ENCODE measurements at regions not wholly inside any gene's neighbourhood (a gene's known extent, or its start where the extent isn't known, plus 50 kb on each side); places are given as distances from the start of the nearest gene placed in this dataset.

DNA sequence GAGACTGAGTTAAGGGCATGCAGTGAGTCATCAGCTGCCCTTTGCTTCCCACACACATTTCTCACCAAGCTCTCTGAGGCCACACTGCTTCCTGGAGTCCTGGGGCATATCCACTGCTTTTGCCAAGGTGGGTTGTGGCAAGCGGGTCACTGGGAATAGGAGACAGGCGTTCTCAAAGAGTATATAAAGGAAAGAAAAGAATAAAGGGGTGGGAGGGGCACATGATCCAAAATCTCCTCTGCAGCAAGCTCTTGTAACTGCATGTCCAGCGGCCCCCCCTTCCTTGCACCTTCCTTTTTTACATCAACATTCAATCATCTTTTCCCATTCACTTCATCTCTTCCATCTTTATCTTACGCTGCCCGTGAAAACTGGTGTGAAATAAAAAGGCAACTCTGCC lies 259.1 kb upstream of the RPL38 start:
- no peak overlapping the region for H3K4me3 ChIP-seq (ENCODE audit: extremely low read depth in 1 of 4, insufficient read depth in 2 of 4, low read depth in 3 of 4, low read length in 4 of 4)

More for the DNA sequence above, 259.1 kb upstream of the RPL38 start:
- no peak overlapping the region for H3K18ac ChIP-seq (ENCODE audit: extremely low read depth, low read length)
- H3K56ac ChIP-seq (replicated peaks; ENCODE audit: insufficient read length, low read depth, low read length), result no peak overlapping the region
- no peak overlapping the region for H3K4me2 ChIP-seq (ENCODE audit: insufficient read depth in 1 of 2, low read depth in 2 of 2, low read length in 2 of 2)
- no peaks in the 10 kb centered on the region for H3K79me1 ChIP-seq (ENCODE audit: low read depth, low read length)
- H3K27ac ChIP-seq (ENCODE audit: low read depth, low read length), result no peak overlapping the region
- 86 to 100% methylated on average over 2 to 5 of the region's 5 CpGs for WGBS, 2 experiments (ENCODE audit: extremely low coverage in 1 of 2, insufficient coverage in 1 of 2, insufficient read length in 1 of 2, insufficient replicate concordance in 2 of 2, low coverage in 1 of 2, low lambda C conversion rate in 2 of 2, missing lambda C conversion rate in 1 of 2)
- no peak overlapping the region for H3K14ac ChIP-seq (ENCODE audit: insufficient read length)
- H2BK120ac ChIP-seq (replicated peaks; ENCODE audit: low read depth, low read length), result no peak overlapping the region
- no peaks in the 10 kb centered on the region; a peak in 2 of 7 replicates for H3K27me3 ChIP-seq (replicated peaks in 1 of 4; ENCODE audit: control insufficient read depth in 3 of 4, extremely low read depth in 1 of 4, insufficient read depth in 3 of 4, low read length in 3 of 4)
- H3K9ac ChIP-seq (replicated peaks in 1 of 4; ENCODE audit: extremely low read depth in 1 of 4, low read depth in 3 of 4, low read length in 3 of 4), result no peak overlapping the region
- CTCF ChIA-PET (ENCODE audit: partially characterized antibody), result interaction anchor here (1.2 kb wide), 1 partner anchor 14 kb away, joined by 3 read pairs; no protein-coding TSS in a partner anchor
- H3K23ac ChIP-seq (ENCODE audit: insufficient read length), result no peak overlapping the region
- DNase-seq (ENCODE audit: low read depth in 1 of 2, low spot score in 2 of 2) (no peak), FAIRE-seq (no peak)
- no peak overlapping the region for H2AK5ac ChIP-seq (ENCODE audit: low read depth, low read length)
- no peak overlapping the region for H2BK15ac ChIP-seq (ENCODE audit: low read length)
- H2AFZ ChIP-seq (ENCODE audit: low read length), result no peak overlapping the region
- H2BK5ac ChIP-seq (ENCODE audit: low read depth, low read length), result no peak overlapping the region
- TF ChIP-seq KDM5A (IDR thresholded peaks at IDR 0.05; ENCODE audit: low read length) (no peak), CHD1 (IDR thresholded peaks at IDR 0.05; ENCODE audit: low read depth, low read length) (no peak), ATF2 (IDR thresholded peaks at IDR 0.05; ENCODE audit: low read length) (no peak), NANOG (IDR thresholded peaks at IDR 0.05; ENCODE audit: insufficient read depth, low read depth, low read length, poor library complexity, severe bottlenecking) (no peak), HDAC6 (IDR thresholded peaks at IDR 0.05; ENCODE audit: low read depth, low read length) (no peak), SIRT6 (IDR thresholded peaks at IDR 0.05; ENCODE audit: low read length) (no peak), BRCA1 (IDR thresholded peaks at IDR 0.05; ENCODE audit: low read depth, low read length) (no peak), RXRA (IDR thresholded peaks at IDR 0.05; ENCODE audit: insufficient read depth, low read depth, low read length) (no peak), SIX5 (IDR thresholded peaks at IDR 0.05; ENCODE audit: low read depth, low read length) (no peak), GTF2F1 (IDR thresholded peaks at IDR 0.05; ENCODE audit: borderline replicate concordance, low read depth, low read length) (no peak)
- TF ChIP-seq, protein P1, sequence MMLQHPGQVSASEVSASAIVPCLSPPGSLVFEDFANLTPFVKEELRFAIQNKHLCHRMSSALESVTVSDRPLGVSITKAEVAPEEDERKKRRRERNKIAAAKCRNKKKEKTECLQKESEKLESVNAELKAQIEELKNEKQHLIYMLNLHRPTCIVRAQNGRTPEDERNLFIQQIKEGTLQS (IDR thresholded peaks at IDR 0.05; ENCODE audit: insufficient read depth, low read depth, low read length), result no peak
- TF ChIP-seq, protein P2, sequence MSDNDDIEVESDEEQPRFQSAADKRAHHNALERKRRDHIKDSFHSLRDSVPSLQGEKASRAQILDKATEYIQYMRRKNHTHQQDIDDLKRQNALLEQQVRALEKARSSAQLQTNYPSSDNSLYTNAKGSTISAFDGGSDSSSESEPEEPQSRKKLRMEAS (IDR thresholded peaks at IDR 0.05), result no peak
- H3K23me2 ChIP-seq (ENCODE audit: low read depth, low read length), result no peaks in the 10 kb centered on the region; the same call in 1 of the 2 replicates
- no peaks in the 10 kb centered on the region for H4K20me1 ChIP-seq (replicated peaks in 1 of 2; ENCODE audit: control insufficient read depth in 1 of 2, insufficient read depth in 2 of 2, low read length in 2 of 2)
- no peaks in the 10 kb centered on the region for H3K79me2 ChIP-seq (ENCODE audit: control insufficient read depth in 1 of 2, insufficient read depth in 2 of 2, low read length in 2 of 2)
- H4K91ac ChIP-seq (replicated peaks; ENCODE audit: insufficient read length, low read length), result no peak overlapping the region
- POLR2A ChIA-PET (ENCODE audit: partially characterized antibody), result no interaction called here
- H3K9me3 ChIP-seq (ENCODE audit: insufficient read depth in 2 of 2, low read depth in 1 of 2, low read length in 1 of 2), result no peaks in the 10 kb centered on the region
- H2BK12ac ChIP-seq (ENCODE audit: low read depth, low read length), result no peak overlapping the region
- H4K8ac ChIP-seq (ENCODE audit: extremely low read depth, insufficient read depth, low read length), result no peak overlapping the region
- no peaks in the 10 kb centered on the region for H3K4me1 ChIP-seq (replicated peaks in 1 of 4; ENCODE audit: control insufficient read depth in 3 of 4, insufficient read depth in 4 of 4, low read length in 3 of 4)
- H3K36me3 ChIP-seq (ENCODE audit: control insufficient read depth in 2 of 4, insufficient read depth in 4 of 4, low read length in 3 of 4), result no peaks in the 10 kb centered on the region
- no peak overlapping the region for H3K4ac ChIP-seq (replicated peaks; ENCODE audit: insufficient read length, low read depth, low read length)
- no peak overlapping the region for H4K5ac ChIP-seq (ENCODE audit: insufficient read length, low read depth, low read length)
- no peak overlapping the region for H2BK20ac ChIP-seq (ENCODE audit: low read length)
